Peyer's patch (tissue), 4 donors: ENCODE measurements at regions not wholly inside any gene's neighbourhood (a gene's known extent, or its start where the extent isn't known, plus 50 kb on each side); places are given as distances from the start of the nearest gene placed in this dataset.

ENCODE experiments used
- POLR2A ChIP-seq, 2 donors: fragments of 450-650 bp; IDR thresholded peaks; one replicate each; pipeline ENCODE4 v1.5.1; 2017; ENCODE audit warnings: antibody characterized with exemption in 2 of 2, mild to moderate bottlenecking in 2 of 2, moderate library complexity in 2 of 2
- TF ChIP-seq, protein P1 (sequence below), 6 experiments: fragments of 450-650 bp in 4 of 6; fragments of 200-600 bp in 2 of 6; sonication (generic) in 1 of 6; IDR thresholded peaks; one replicate each; pipeline ENCODE4 v1.5.1; 2017 to 2019; ENCODE audit warnings: antibody characterized with exemption in 6 of 6, mild to moderate bottlenecking in 3 of 6, moderate library complexity in 1 of 6

- TF ChIP-seq, protein P1, sequence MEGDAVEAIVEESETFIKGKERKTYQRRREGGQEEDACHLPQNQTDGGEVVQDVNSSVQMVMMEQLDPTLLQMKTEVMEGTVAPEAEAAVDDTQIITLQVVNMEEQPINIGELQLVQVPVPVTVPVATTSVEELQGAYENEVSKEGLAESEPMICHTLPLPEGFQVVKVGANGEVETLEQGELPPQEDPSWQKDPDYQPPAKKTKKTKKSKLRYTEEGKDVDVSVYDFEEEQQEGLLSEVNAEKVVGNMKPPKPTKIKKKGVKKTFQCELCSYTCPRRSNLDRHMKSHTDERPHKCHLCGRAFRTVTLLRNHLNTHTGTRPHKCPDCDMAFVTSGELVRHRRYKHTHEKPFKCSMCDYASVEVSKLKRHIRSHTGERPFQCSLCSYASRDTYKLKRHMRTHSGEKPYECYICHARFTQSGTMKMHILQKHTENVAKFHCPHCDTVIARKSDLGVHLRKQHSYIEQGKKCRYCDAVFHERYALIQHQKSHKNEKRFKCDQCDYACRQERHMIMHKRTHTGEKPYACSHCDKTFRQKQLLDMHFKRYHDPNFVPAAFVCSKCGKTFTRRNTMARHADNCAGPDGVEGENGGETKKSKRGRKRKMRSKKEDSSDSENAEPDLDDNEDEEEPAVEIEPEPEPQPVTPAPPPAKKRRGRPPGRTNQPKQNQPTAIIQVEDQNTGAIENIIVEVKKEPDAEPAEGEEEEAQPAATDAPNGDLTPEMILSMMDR (IDR thresholded peaks at IDR 0.05): no peak
- TF ChIP-seq POLR2A (IDR thresholded peaks at IDR 0.05): no peak
Observed at GRCh38 chr12:65634061-65634460, 190.2 kb upstream of the HMGA2 start.
